ENCODE measurements at regions not wholly inside any gene's neighbourhood (a gene's known extent, or its start where the extent isn't known, plus 50 kb on each side); places are given as distances from the start of the nearest gene placed in this dataset.
"Not testable (repeated sequence)": the region's sequence is repeated elsewhere in the genome, so short reads cannot be mapped to it uniquely, and the experiment has no call there.

DNA sequence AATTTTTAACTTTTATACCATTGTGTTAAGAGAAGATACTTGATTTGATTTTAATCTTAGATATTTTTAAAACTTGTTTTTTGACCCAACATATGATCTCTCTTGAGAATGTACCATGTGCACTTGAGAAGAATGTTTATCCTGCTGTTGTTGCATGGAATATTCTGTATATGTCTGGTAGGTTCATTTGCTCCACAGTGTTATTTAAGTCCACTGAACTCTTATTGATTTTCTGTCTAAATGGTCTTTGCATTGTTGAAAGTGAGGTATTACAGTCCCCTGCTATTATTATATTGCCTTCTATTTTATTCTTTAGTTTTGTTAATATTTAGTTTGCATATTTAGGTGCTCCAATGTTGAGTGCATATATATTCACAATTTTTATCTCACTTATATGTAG is 397.3 kb upstream of the CCDC179 start:
- DNase-seq: no peak

GRCh38 chr11:23263466-23263865 is 403.2 kb upstream of the CCDC179 start:
- peak; percentile 64 for DNase-seq

DNA sequence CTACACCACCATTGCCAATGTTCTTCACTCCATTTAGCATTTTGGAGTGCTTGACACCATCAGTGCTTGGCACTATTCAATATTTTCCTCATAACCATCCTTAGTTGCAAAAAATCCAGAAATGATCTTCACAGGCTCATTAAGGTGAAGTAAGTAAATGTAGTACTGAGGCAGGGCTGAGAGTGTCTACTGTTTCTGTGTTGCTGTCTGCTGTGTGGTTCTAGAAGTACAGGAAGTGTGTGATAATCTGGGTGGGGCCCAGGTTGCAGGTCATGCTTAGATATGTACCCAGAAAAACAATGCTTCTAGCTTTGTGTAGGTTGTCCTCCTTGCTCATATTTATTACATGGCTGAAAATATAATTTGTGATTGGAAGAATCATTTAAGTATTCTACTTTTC is 411.8 kb upstream of the CCDC179 start:
- DNase-seq: no peak

DNA sequence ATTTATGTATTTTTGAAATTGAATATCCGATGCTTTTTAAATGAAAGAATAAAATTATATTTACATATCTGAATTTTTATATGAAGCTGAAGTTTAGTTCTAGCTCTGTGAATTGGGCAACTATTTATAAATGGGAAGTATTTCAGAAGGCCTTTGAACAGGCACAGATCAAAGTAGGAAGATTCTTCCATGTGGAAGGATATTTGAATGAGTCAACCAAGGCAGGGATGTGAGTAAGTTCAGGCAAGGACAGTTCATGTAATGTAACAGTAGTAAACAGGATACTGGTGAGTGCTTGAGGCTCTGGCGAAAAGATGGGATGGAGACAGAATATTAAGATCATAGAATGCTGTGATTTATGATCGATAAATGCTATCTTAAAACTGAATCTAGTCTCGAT is 417.8 kb upstream of the CCDC179 start:
- DNase-seq: peak; percentile 73

DNA sequence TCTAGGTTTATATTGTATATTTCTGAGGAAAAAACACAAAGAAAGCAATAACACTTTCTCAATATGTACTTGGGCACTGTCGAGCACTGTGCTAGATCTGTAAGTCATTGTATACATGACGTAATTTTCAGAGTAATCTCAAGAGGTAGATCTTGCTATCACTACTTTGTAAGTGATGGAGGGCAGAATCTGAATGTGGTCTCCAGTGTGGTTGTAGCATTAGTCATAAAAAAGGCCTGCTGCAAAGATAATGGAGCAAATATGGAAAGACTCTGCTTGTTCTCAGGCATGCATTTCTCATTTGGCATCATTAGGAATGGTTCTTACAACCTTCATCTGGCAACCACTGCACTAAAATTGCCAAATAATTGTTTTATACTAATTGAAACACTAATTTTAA is 419.8 kb upstream of the CCDC179 start:
- peak; percentile 68 for DNase-seq

GRCh38 chr11:23283666-23284065 is 423.4 kb upstream of the CCDC179 start:
- DNase-seq: no peak

- peak; percentile 73 for DNase-seq
These were observed 424.4 kb upstream of the CCDC179 start for GRCh38 chr11:23284631-23285030.

- DNase-seq: peak; percentile 98
These were observed 427.9 kb upstream of the CCDC179 start for GRCh38 chr11:23288003-23288783.

DNA sequence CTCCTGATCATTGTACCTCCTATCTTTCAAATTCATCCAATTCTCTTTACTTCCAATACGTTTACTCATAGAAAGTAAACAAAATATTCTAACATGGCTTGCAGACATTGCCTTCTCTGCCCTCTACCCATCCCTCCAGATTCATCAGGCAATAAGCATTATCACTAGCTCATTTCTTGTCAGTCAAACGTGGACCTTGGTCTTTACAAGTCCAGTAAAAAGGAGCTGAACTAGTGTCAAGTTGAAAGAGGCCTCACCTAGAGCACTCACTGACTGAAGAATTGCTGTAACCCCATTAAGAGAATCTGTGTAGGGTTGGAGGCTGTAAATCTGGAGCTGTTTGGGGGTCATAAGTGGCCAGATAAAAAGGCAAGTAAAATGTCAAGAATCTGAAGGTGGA is 435.0 kb upstream of the CCDC179 start:
- DNase-seq: no peak

- DNase-seq: no peak
These were observed 447.8 kb upstream of the CCDC179 start for GRCh38 chr11:23308041-23308440.

DNA sequence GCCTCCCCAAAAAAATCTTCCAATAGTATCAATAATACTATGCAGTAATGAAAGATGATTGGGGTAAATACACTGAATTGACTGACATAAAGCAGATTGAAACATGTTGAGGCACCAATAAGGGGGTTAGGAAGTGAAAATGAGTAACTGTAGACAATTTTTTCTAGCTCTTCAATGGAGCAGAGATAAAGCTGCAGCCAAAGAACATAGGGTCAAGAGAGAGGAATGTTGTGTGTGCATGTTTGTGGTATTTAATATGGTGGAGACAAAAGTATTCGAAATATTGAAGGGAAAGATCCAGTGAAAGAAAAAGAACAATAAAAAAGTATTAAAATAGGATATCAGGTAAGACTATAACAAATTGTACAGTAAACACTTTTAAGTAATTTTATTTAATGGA is 450.0 kb upstream of the CCDC179 start:
- DNase-seq: peak; percentile 68

- peak; percentile 57 for DNase-seq
These were observed 452.0 kb upstream of the CCDC179 start for GRCh38 chr11:23311986-23312940.

DNA sequence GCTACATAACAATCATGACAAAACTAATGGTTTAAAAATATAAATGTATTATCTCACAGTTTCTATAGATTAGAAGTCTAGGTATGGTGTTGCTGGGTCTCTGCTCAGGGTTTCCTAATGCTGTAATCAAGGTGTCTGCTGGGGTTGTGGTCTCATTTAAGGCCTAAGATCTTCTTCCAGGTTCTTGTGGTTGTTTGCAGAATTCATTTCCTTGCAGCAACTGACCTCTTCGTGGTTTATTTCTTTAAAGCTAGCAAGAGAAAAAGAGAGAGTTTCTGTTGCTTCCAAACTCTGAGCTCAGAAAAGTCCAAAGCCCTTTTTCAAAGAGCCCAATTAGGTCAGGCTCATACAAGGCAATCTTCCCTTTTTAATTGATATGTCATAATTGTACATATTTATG is 452.7 kb upstream of the CCDC179 start:
- peak; percentile 30 for DNase-seq

- no peak for DNase-seq
These were observed 453.9 kb upstream of the CCDC179 start for GRCh38 chr11:23314162-23314561.

DNA sequence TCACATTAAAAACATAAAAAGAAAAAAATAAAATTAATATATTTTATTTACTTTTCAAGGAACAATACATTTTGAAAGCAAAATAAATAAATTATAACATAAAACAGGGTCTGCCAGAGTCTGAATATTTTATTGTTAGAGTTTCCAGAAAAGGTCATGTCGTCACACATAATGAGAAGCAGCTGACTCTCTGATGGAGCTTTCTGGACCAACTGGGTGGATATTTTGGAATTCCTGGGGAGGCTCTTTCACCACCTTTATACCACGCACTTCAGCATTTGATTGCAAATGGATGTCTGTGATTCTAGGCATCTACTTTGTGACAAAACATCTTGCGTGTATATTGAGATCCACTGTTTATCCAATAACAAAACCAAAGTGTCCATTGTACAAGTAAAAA is 455.0 kb upstream of the CCDC179 start:
- peak; percentile 63 for DNase-seq

- DNase-seq: peak; percentile 27
These were observed 457.5 kb upstream of the CCDC179 start for GRCh38 chr11:23317816-23318215.

- no peak for DNase-seq
These were observed 458.4 kb upstream of the CCDC179 start for GRCh38 chr11:23318670-23319069.

- peak; percentile 2 for DNase-seq
These were observed 459.9 kb upstream of the CCDC179 start for GRCh38 chr11:23320131-23320530.

DNA sequence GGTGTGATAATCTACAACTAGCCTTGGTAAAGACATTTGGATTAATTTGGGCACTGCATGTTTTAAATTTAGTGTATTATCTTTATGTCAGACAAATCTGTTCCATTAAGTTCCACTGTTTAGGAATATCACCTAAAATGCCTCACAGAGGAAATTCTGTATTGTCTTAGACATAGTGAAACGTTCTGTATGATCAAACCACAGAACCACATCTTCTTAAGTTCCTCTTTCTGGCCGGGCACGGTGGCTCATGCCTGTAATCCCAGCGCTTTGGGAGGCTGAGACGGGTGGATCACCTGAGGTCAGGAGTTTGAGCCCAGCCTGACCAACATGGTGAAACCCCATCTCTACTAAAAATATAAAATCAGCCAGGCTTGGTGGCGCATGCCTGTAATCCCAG is 475.3 kb upstream of the CCDC179 start:
- not testable (repeated sequence) for DNase-seq

- DNase-seq: peak; percentile 59
These were observed 476.7 kb upstream of the CCDC179 start for GRCh38 chr11:23336961-23337360.

DNA sequence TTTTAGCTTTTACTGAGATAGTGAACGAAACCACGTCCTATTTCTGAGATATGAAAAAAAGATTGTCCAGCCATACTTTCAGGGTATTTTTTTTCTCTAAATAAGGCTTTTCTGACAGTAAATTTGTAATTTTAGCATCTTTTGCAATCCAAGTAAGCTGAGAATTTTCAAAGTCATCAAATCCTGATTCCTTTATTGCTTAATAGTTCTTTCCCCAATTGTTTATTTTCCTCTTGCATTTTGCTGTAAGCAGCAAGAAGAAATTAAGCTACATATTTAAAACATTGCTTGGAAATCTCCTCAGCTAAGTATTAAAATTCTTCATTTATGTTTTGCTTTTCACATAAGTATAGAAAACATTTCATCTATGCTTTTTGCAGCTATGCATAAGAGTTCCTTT is 493.3 kb upstream of the CCDC179 start:
- no peak for DNase-seq

DNA sequence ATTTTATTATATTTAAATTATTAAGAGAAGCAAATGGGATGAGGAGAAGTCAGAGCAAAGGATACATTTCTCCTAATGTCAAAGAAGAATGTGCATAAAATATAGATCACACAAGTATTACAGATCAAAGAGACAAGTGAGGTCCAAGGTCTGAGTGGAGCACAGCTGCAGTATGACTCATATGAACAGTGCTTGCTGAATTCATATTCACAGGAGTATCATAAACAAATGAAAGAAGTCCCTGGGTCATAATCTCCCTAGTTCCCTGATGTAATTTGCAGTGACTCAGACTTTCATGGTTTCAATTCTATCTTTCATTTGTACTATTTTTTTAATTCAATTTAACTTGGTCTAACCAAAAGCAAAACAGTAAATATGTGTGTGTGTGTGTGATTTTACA is 499.0 kb upstream of the CCDC179 start:
- peak; percentile 94 for DNase-seq

GRCh38 chr11:23364076-23364475 is 503.8 kb upstream of the CCDC179 start:
- peak; percentile 14 for DNase-seq
